ENCODE measurements at regions not wholly inside any gene's neighbourhood (a gene's known extent, or its start where the extent isn't known, plus 50 kb on each side); places are given as distances from the start of the nearest gene placed in this dataset.

DNA sequence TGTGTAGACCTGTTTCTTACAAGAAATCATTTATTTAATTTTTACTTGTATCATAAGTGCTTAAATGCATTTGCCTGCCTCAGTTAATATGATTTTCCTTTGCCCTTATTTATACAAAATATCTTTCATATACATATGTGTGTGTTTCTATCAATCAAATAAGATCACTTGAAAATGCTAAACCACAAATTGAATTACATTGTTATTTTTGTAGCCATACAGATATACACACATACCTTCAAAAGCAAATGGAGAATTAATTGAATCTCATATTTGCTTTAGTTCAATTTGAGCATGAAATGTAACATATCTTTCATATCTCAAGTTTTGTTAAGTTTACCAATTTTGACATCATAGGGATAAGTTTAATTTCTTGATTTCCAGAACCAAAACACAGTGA is 755.8 kb upstream of the PIK3C3 start:
- H3K36me3 ChIP-seq, result no peaks in the 10 kb centered on the region
- DNase-seq (ENCODE audit: low read depth in 1 of 2, low spot score in 1 of 2), result no peak
- H3K27ac ChIP-seq, result no peak overlapping the region
- H3K9me3 ChIP-seq (ENCODE audit: low read depth), result no peaks in the 10 kb centered on the region
- H3K4me1 ChIP-seq (ENCODE audit: low read depth), result no peaks in the 10 kb centered on the region
- TF ChIP-seq, protein P1, sequence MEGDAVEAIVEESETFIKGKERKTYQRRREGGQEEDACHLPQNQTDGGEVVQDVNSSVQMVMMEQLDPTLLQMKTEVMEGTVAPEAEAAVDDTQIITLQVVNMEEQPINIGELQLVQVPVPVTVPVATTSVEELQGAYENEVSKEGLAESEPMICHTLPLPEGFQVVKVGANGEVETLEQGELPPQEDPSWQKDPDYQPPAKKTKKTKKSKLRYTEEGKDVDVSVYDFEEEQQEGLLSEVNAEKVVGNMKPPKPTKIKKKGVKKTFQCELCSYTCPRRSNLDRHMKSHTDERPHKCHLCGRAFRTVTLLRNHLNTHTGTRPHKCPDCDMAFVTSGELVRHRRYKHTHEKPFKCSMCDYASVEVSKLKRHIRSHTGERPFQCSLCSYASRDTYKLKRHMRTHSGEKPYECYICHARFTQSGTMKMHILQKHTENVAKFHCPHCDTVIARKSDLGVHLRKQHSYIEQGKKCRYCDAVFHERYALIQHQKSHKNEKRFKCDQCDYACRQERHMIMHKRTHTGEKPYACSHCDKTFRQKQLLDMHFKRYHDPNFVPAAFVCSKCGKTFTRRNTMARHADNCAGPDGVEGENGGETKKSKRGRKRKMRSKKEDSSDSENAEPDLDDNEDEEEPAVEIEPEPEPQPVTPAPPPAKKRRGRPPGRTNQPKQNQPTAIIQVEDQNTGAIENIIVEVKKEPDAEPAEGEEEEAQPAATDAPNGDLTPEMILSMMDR (IDR thresholded peaks at IDR 0.05; ENCODE audit: low read depth, low read length), result no peak
- H3K4me3 ChIP-seq, result no peak overlapping the region
- no peaks in the 10 kb centered on the region for H3K27me3 ChIP-seq

DNA sequence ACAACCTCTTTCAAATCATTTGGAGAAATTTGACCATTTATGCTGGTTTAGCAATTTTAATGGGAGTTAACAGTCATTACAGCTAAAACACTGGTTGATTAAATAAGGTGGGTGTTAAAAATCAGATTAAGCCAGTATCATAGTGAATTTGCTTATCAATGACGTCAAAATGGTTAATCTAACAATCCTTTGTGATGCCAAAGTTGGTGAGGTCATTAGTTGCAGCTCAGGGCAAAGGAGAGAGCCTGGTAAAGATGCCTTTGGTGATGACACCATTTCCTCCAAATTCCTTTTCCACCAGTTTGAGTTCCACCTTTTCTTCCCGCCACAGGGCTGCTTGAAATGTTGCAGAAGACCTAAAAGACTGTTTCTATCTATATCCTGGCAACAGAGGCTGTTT is 757.1 kb upstream of the PIK3C3 start:
- TF ChIP-seq, protein P1 (IDR thresholded peaks at IDR 0.05; ENCODE audit: low read depth, low read length), result no peak
- no peak overlapping the region for H3K27ac ChIP-seq
- no peak for DNase-seq (ENCODE audit: low read depth in 1 of 2, low spot score in 1 of 2)

DNA sequence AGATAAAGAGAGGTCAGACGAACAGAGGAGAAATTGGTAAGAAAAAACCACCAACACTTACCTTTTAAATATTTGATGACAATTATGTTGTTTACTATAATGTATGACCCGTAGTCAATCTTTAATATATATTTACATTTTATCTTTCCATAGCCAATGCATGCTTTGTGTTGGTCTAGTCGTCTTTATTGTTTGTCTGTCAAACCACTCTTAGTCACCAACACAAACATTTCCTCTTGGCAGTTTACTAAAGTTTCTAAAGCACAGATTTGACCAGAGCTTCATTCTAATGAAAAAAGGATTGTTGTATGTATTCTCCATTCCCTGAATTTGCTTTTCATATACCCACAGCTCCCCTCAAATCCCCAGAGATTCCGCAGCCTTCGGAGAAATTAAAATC is 784.7 kb upstream of the PIK3C3 start:
- Histone ChIP-seq H3K27ac (no peak overlapping the region), H3K27me3 (no peaks in the 10 kb centered on the region), H3K9me3 (ENCODE audit: low read depth) (no peaks in the 10 kb centered on the region), H3K4me1 (ENCODE audit: low read depth) (no peaks in the 10 kb centered on the region), H3K36me3 (no peaks in the 10 kb centered on the region), H3K4me3 (no peak overlapping the region)
- TF ChIP-seq, protein P1 (IDR thresholded peaks at IDR 0.05; ENCODE audit: low read depth, low read length), result no peak
- peak in 1 of 2 donors; percentile 37 for DNase-seq (ENCODE audit: low read depth in 1 of 2, low spot score in 1 of 2)

More for the DNA sequence above, 757.1 kb upstream of the PIK3C3 start:
- H3K27me3 ChIP-seq, result no peaks in the 10 kb centered on the region
- no peak overlapping the region for H3K4me3 ChIP-seq
- H3K4me1 ChIP-seq (ENCODE audit: low read depth), result no peaks in the 10 kb centered on the region
- no peaks in the 10 kb centered on the region for H3K36me3 ChIP-seq
- no peaks in the 10 kb centered on the region for H3K9me3 ChIP-seq (ENCODE audit: low read depth)

DNA sequence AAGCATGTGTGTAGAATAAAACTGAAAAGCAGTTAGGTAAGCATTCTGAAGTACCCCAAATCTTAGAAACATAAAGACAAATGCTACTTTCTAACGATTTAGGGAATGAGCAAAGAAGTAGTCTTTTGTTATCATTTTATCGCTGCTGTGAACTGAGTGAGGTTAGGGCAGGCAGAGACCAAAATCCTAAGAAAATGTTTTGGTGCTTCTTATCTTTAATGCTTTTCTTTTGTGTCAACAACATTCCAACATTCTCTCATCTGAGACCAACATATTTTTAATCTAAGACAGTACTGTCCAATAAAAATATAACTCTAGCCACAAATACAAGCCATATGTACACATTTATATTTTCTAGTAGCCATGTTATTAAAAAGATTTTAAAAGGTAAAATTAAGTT is 789.4 kb upstream of the PIK3C3 start:
- Histone ChIP-seq H3K9me3 (ENCODE audit: low read depth) (no peaks in the 10 kb centered on the region), H3K36me3 (no peaks in the 10 kb centered on the region), H3K27ac (no peak overlapping the region), H3K4me3 (no peak overlapping the region), H3K27me3 (no peaks in the 10 kb centered on the region), H3K4me1 (ENCODE audit: low read depth) (no peaks in the 10 kb centered on the region)
- TF ChIP-seq, protein P1 (IDR thresholded peaks at IDR 0.05; ENCODE audit: low read depth, low read length), result no peak
- DNase-seq (ENCODE audit: low read depth in 1 of 2, low spot score in 1 of 2), result no peak

DNA sequence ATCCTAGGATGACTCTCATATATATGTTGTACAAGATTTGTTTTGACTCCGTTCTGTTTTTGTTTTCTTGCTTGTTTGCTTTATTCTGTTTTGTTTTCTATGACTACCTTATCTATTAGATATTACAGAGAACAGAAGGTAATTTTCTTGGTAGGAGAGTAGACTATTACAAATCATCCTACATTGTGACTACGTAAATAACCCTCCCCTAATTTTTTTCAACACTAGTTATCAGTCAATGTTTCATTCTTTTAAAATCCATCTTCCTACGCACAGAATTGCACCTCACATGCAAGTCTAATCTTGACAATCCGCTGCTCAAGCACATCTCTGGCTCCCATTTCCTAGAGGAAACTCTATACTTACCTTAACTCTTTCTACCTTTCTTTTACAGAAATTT is 792.3 kb upstream of the PIK3C3 start:
- Histone ChIP-seq H3K27me3 (no peaks in the 10 kb centered on the region), H3K36me3 (no peaks in the 10 kb centered on the region), H3K9me3 (ENCODE audit: low read depth) (no peaks in the 10 kb centered on the region), H3K27ac (no peak overlapping the region), H3K4me1 (ENCODE audit: low read depth) (no peaks in the 10 kb centered on the region), H3K4me3 (no peak overlapping the region)
- TF ChIP-seq, protein P1 (IDR thresholded peaks at IDR 0.05; ENCODE audit: low read depth, low read length), result no peak
- no peak for DNase-seq (ENCODE audit: low read depth in 1 of 2, low spot score in 1 of 2)

DNA sequence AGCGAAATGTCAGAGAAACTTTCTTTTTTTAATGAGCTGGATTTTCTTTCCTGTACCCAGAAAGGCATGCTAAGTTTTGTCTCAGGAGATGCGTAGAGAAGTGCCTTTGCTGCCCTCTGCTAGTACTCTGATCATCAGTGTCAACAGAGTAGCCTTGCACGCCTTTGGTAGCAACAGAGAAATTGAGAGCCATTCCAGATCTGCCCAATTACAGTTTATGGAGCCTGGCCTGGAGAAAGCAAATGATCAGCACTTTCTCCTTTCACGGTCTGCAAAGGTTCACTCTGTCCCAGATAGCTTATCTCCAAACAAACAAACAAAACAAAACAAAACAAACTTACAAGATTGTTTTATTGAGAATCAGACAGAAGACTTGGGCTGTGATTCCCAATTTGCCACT is 792.8 kb upstream of the PIK3C3 start:
- no peaks in the 10 kb centered on the region for H3K9me3 ChIP-seq (ENCODE audit: low read depth)
- TF ChIP-seq, protein P1 (IDR thresholded peaks at IDR 0.05; ENCODE audit: low read depth, low read length), result no peak
- no peaks in the 10 kb centered on the region for H3K36me3 ChIP-seq
- no peaks in the 10 kb centered on the region for H3K27me3 ChIP-seq
- no peak overlapping the region for H3K4me3 ChIP-seq
- no peaks in the 10 kb centered on the region for H3K4me1 ChIP-seq (ENCODE audit: low read depth)
- no peak for DNase-seq (ENCODE audit: low read depth in 1 of 2, low spot score in 1 of 2)
- no peak overlapping the region for H3K27ac ChIP-seq

Data from cardiac muscle cell (in vitro differentiated cells and primary cell).